GM19324 (cell line): ENCODE measurements at regions not wholly inside any gene's neighbourhood (a gene's known extent, or its start where the extent isn't known, plus 50 kb on each side); places are given as distances from the start of the nearest gene placed in this dataset.

Source experiments
- ATAC-seq: cut with Tn5 transposase; IDR thresholded peaks from one replicate; pipeline ENCODE4 v1.9.1; 2021; ENCODE audit warnings: mild to moderate bottlenecking, moderate library complexity; ENCODE audit not compliant: unreplicated experiment, low FRiP score

DNA sequence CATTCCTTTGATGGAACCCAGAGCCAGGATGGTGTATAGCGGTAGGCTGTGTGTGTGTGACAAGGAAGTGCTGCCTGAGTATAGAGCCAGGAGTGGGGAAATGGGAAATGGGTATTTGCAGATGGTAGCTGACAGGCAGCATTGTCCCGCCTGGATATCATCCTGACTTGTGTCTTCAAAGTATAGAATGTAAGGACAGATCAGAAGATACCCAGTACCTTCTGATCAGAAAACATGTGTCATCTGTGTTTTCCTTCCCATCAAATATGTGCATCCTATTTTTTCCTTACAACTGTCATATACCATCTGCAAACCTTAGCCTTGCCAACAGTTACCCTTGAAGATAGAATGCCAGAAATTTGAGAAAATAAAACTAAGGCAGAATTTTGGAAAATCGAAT is 146.2 kb upstream of the CBLB start:
- ATAC-seq, result no peak

- no peak for ATAC-seq
Measured at GRCh38 chr3:106018102-106018501, 149.3 kb upstream of the CBLB start.

- no peak for ATAC-seq
Measured at GRCh38 chr3:106018929-106019550, 150.2 kb upstream of the CBLB start.

GRCh38 chr3:106022913-106023312 is 154.1 kb upstream of the CBLB start:
- no peak for ATAC-seq

DNA sequence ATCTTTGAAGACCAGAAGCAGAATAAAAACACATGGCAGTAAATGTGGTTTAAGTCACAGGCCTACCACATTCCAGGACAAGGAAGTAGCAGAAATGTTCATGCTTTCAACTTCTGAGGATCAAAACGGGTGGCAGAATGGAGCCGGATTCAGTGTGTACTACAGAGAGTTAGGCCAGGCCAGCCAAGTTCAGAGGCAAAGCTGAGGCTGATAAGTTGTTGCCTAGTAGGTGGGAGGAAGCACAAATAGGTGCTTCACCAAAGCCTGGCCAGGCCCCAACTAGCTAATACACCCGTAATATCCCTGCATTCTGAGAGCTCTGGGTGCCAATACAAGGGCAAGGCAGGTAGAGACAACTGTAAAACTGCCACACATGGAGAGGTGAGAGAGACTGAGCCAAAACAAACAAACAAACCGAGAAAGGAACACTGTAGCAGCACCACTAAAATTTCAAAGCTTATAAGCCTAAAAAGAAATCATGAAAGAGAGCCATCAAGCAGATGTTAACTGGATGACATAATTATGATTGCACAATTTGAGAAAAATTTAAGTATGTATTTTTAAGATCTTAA is 156.4 kb upstream of the CBLB start:
- no peak for ATAC-seq

DNA sequence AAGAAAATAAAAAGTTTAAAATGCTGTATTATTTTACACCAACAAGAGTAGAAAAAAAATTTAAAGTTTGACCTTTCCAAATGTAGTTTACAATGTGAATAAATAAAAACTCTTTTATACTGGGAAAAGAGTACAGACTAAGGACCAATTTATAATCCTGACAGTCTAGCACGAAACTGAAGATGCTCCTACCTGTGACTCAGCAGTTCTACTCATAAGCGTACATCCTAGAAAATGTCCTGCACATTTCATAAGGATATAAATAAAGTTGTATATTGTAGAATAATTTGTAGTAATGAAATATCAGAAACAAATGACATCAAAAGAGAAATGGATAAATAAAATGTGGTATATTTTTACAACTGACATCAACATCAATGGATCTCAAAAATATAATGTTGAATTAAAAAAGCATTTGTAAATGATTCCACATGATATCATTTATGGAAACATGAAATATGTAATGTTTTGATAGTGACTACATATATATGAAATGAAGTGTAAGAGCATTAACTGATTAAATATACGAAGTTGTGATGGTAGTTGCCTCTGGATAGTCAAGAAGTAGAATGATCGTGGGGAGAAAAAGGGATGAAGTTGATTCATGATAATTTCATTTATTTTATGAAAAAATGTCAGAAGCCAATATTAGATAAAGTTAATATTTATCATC is 161.3 kb upstream of the CBLB start:
- no peak for ATAC-seq

DNA sequence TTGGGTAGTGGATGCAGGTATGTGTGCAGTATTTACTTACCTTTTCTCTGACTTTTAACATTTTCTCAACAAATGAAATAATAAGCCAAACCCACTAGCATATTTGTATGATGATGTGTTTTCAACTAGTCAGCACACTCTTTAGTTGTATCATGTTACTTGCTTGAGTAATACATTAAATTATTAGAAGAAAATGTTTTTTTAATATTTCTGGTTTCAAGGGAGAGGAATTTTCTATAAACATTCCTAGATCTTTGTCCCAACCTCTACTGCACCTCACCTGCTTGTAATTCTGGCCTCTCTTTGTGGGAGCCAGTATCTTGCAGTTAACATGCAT is 161.8 kb upstream of the CBLB start:
- ATAC-seq, result no peak

DNA sequence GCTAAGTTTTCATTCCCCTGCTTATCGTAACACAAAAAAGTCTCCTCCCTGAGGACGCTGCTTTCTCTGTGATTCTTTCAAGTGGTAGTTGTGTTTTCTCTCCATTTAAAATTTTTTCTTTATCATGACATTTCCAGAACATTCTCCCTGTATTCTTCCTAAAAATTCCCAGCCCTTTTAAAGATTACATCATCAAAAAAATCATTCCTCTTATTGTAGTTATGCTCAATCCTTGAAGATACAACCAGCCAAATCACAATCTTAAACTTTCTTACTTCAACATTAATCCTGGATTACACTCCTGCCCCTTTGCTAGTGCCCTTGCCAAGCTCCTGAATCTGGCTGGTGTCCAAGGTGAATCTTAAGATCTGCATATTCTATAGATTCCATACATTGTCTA is 163.7 kb upstream of the CBLB start:
- ATAC-seq, result no peak

DNA sequence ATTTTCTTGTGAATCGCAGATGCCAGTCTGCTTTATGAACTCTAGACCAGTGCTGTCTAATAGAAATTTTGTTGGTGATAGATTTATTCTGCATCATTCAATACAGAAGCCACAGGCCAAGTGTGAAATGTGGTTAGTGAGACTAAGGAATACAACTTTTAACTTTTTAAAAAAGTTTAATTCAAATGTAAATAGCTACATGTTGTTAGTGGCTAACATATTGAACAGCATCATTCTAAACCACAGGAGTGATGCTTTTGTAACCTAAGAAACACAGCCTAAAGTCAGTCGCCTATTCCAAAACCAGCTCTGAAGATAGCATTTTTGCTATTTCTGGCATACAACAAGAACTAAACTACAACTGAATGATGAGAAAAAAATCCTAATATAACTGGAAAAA is 164.8 kb upstream of the CBLB start:
- no peak for ATAC-seq

GRCh38 chr3:106034313-106034712 is 165.5 kb upstream of the CBLB start:
- no peak for ATAC-seq

DNA sequence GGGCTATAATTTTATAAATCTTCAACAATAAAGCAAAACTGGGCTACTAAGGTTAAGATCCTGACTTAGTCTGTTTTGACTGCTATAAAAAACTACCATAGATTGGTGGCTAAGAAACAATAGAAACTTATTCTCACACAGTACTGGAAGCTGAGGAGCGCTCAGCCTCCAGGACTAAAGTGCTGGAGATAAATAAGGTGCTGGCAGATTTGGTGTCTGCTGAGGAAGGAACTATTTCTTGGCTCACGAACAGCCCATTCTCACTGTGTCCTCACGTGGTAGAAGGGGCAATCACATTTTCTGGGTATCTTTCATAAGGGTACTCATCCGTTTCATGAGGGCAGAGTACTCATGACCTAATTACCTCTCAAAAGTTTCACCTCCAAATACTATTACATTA is 166.8 kb upstream of the CBLB start:
- no peak for ATAC-seq

GRCh38 chr3:106036696-106037095 is 167.9 kb upstream of the CBLB start:
- no peak for ATAC-seq

GRCh38 chr3:106047221-106047620 is 178.4 kb upstream of the CBLB start:
- ATAC-seq, result no peak

- ATAC-seq, result no peak
Measured at GRCh38 chr3:106048946-106049481, 180.2 kb upstream of the CBLB start.

- ATAC-seq, result no peak
Measured at GRCh38 chr3:106049821-106050220, 181.0 kb upstream of the CBLB start.

DNA sequence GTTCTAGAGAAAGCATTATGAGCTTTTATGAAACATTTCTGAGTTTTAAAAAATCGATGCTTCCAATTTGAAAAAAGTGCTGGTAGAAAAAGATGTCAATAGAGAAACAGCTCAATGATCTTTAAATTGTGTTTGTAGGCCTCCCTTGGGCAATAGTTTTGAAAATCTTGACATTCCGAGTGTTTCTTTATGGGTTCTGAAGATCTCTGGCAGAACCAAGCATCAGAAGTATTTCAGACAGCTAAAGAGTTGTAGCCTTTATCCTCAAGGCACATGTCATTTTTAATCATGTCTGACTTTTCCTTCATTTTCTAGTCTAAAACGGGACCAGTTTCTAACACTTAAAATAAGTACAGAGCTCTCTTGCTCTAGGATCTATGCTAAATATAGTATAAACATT is 188.1 kb upstream of the CBLB start:
- no peak for ATAC-seq

- no peak for ATAC-seq
Measured at GRCh38 chr3:106058475-106058874, 189.7 kb upstream of the CBLB start.

DNA sequence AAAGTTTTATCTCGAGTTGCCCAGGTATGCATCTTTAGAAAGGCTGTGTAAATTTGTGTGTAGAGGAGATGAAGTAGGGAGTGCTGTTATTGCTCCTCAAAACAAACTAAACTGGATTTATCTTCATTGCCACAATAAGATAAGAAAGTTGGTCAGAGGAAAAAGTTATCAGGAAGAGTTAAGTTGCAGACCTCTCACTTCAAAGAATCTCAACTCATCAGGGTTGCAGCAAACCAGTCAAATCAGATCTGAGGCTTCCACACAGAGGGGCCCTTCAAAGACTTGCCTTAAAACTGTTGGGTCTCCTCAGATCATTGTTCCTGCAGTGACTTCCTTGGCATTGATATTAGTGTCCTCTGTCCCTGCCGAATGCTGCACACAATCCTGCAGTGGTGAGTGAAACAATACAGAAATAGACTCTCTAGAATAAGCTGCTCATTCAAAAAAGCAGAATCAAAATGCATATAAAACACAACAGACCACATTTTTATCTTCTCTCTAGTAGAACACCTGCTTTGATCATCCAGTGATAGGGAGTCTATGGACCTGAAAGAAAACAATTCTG is 191.2 kb upstream of the CBLB start:
- no peak for ATAC-seq

DNA sequence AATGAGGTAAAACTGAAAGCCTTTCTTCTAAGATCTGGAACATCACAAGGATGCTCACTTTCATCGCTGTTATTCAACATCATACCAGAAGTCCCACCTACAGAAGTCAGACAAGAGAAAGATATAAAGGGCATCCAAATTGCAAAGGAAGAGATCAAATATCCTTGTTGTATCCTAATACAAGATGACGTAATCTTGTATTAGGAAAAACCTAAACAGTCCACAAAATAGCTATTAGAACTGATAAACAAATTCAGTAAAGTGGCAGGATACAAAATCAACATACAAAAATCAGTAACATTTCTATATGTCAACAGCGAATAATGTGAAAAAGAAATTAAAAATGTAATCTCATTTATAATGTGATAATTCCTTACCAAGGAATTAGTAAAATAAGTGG is 195.1 kb upstream of the CBLB start:
- no peak for ATAC-seq

GRCh38 chr3:106065831-106066230 is 197.0 kb upstream of the CBLB start:
- ATAC-seq, result no peak

- peak; percentile 83 for ATAC-seq
Measured at GRCh38 chr3:106067711-106068110, 198.9 kb upstream of the CBLB start.

DNA sequence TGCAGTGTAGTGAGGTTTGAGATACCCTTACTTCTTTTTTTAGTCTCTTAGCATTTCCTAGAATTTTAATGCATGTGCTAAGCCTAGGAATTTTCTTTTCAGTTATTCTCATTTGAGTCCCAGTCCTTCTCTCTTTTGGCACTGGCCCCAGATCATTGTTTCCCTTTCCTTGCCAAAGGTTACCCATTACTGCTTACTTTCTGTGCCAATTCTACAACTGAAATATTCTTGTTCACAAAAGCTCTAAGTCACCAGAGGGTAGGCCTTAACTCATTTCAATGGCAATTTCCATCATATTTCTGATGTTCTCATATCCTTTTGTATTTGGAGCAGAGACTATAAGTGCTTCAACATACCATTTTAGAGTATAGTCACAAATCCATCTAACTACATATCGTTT is 199.6 kb upstream of the CBLB start:
- no peak for ATAC-seq
